LNCAP (cell line): ENCODE measurements at regions not wholly inside any gene's neighbourhood (a gene's known extent, or its start where the extent isn't known, plus 50 kb on each side); places are given as distances from the start of the nearest gene placed in this dataset.

Source experiments
- TF ChIP-seq, protein P1 (sequence below): fragments of 450-650 bp; IDR thresholded peaks from 2 replicates; pipeline ENCODE4 v1.5.1; 2017; ENCODE audit warnings: mild to moderate bottlenecking

GRCh38 chr22:16911340-16911739 is 86.1 kb upstream of the XKR3 start:
- TF ChIP-seq, protein P1, sequence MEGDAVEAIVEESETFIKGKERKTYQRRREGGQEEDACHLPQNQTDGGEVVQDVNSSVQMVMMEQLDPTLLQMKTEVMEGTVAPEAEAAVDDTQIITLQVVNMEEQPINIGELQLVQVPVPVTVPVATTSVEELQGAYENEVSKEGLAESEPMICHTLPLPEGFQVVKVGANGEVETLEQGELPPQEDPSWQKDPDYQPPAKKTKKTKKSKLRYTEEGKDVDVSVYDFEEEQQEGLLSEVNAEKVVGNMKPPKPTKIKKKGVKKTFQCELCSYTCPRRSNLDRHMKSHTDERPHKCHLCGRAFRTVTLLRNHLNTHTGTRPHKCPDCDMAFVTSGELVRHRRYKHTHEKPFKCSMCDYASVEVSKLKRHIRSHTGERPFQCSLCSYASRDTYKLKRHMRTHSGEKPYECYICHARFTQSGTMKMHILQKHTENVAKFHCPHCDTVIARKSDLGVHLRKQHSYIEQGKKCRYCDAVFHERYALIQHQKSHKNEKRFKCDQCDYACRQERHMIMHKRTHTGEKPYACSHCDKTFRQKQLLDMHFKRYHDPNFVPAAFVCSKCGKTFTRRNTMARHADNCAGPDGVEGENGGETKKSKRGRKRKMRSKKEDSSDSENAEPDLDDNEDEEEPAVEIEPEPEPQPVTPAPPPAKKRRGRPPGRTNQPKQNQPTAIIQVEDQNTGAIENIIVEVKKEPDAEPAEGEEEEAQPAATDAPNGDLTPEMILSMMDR: peak; percentile 37; the same call in 1 of the 2 replicates

- TF ChIP-seq, protein P1: peak; percentile 27; the same call in 1 of the 2 replicates
Measured at GRCh38 chr22:16891892-16892291, 66.7 kb upstream of the XKR3 start.
